ENCODE measurements at regions not wholly inside any gene's neighbourhood (a gene's known extent, or its start where the extent isn't known, plus 50 kb on each side); places are given as distances from the start of the nearest gene placed in this dataset.
A peak's percentile ranks its signal among the peaks of the same experiment; 100 is the strongest.

GRCh38 chr5:104757915-104758314, 1195.3 kb upstream of the NUDT12 start:
- no peak overlapping the region for H3K4me3 ChIP-seq (ENCODE audit: low read length)
- H3K4me1 ChIP-seq (ENCODE audit: insufficient read depth, low read length), result peaks cover 9% of the 10 kb centered on the region; the same call in 1 of the 2 replicates
- H3K27me3 ChIP-seq (ENCODE audit: insufficient read depth, low read length), result no peaks in the 10 kb centered on the region
- H3K9ac ChIP-seq (ENCODE audit: low read depth, low read length), result no peak overlapping the region
- H3K9me3 ChIP-seq (ENCODE audit: insufficient read depth, low read depth, low read length), result no peaks in the 10 kb centered on the region
- no peak overlapping the region for H3K27ac ChIP-seq (ENCODE audit: low read length)
- H3K36me3 ChIP-seq (ENCODE audit: insufficient read depth, low read depth, low read length), result no peaks in the 10 kb centered on the region

- Histone ChIP-seq H3K4me3 (ENCODE audit: low read length) (no peak overlapping the region), H3K9me3 (ENCODE audit: insufficient read depth, low read depth, low read length) (no peaks in the 10 kb centered on the region), H3K27ac (ENCODE audit: low read length) (no peak overlapping the region), H3K27me3 (ENCODE audit: insufficient read depth, low read length) (no peaks in the 10 kb centered on the region), H3K9ac (ENCODE audit: low read depth, low read length) (no peak overlapping the region), H3K4me1 (ENCODE audit: insufficient read depth, low read length) (peaks cover 9% of the 10 kb centered on the region; the same call in 1 of the 2 replicates), H3K36me3 (ENCODE audit: insufficient read depth, low read depth, low read length) (no peaks in the 10 kb centered on the region)
These were observed 1193.2 kb upstream of the NUDT12 start for GRCh38 chr5:104755806-104756205.

- Histone ChIP-seq H3K27ac (ENCODE audit: low read length) (no peak overlapping the region), H3K4me1 (ENCODE audit: insufficient read depth, low read length) (peaks cover 9% of the 10 kb centered on the region; the same call in 1 of the 2 replicates), H3K9me3 (ENCODE audit: insufficient read depth, low read depth, low read length) (no peaks in the 10 kb centered on the region), H3K36me3 (ENCODE audit: insufficient read depth, low read depth, low read length) (no peaks in the 10 kb centered on the region), H3K27me3 (ENCODE audit: insufficient read depth, low read length) (no peaks in the 10 kb centered on the region), H3K9ac (ENCODE audit: low read depth, low read length) (no peak overlapping the region), H3K4me3 (ENCODE audit: low read length) (peak overlapping the region; percentile 44; the same call in 1 of the 2 replicates)
These were observed 1191.9 kb upstream of the NUDT12 start for GRCh38 chr5:104754311-104754995.

GRCh38 chr5:104751969-104752368, 1189.4 kb upstream of the NUDT12 start:
- H3K9ac ChIP-seq (ENCODE audit: low read depth, low read length), result no peak overlapping the region
- no peak overlapping the region for H3K4me3 ChIP-seq (ENCODE audit: low read length)
- H3K9me3 ChIP-seq (ENCODE audit: insufficient read depth, low read depth, low read length), result peaks cover under 1% of the 10 kb centered on the region; the same call in 1 of the 2 replicates
- H3K27ac ChIP-seq (ENCODE audit: low read length), result no peak overlapping the region
- H3K36me3 ChIP-seq (ENCODE audit: insufficient read depth, low read depth, low read length), result no peaks in the 10 kb centered on the region
- H3K4me1 ChIP-seq (ENCODE audit: insufficient read depth, low read length), result peaks cover 7% of the 10 kb centered on the region; the same call in 1 of the 2 replicates
- no peaks in the 10 kb centered on the region for H3K27me3 ChIP-seq (ENCODE audit: insufficient read depth, low read length)

GRCh38 chr5:104739905-104740304, 1177.3 kb upstream of the NUDT12 start:
- Histone ChIP-seq H3K9me3 (ENCODE audit: insufficient read depth, low read depth, low read length) (peaks cover 5% of the 10 kb centered on the region), H3K4me1 (ENCODE audit: insufficient read depth, low read length) (no peaks in the 10 kb centered on the region), H3K27ac (ENCODE audit: low read length) (no peak overlapping the region), H3K9ac (ENCODE audit: low read depth, low read length) (no peak overlapping the region), H3K4me3 (ENCODE audit: low read length) (no peak overlapping the region), H3K36me3 (ENCODE audit: insufficient read depth, low read depth, low read length) (no peaks in the 10 kb centered on the region), H3K27me3 (ENCODE audit: insufficient read depth, low read length) (no peaks in the 10 kb centered on the region)

GRCh38 chr5:104739503-104739902, 1176.9 kb upstream of the NUDT12 start:
- no peak overlapping the region for H3K9ac ChIP-seq (ENCODE audit: low read depth, low read length)
- no peaks in the 10 kb centered on the region for H3K36me3 ChIP-seq (ENCODE audit: insufficient read depth, low read depth, low read length)
- H3K4me1 ChIP-seq (ENCODE audit: insufficient read depth, low read length), result no peaks in the 10 kb centered on the region
- peaks cover 4% of the 10 kb centered on the region for H3K9me3 ChIP-seq (ENCODE audit: insufficient read depth, low read depth, low read length)
- no peak overlapping the region for H3K4me3 ChIP-seq (ENCODE audit: low read length)
- H3K27me3 ChIP-seq (ENCODE audit: insufficient read depth, low read length), result no peaks in the 10 kb centered on the region
- no peak overlapping the region for H3K27ac ChIP-seq (ENCODE audit: low read length)

- Histone ChIP-seq H3K4me3 (ENCODE audit: low read length) (no peak overlapping the region), H3K36me3 (ENCODE audit: insufficient read depth, low read depth, low read length) (no peaks in the 10 kb centered on the region), H3K9me3 (ENCODE audit: insufficient read depth, low read depth, low read length) (no peaks in the 10 kb centered on the region), H3K4me1 (ENCODE audit: insufficient read depth, low read length) (no peaks in the 10 kb centered on the region), H3K27ac (ENCODE audit: low read length) (no peak overlapping the region), H3K9ac (ENCODE audit: low read depth, low read length) (no peak overlapping the region), H3K27me3 (ENCODE audit: insufficient read depth, low read length) (no peaks in the 10 kb centered on the region)
These were observed 1173.5 kb upstream of the NUDT12 start for GRCh38 chr5:104736073-104736472.

- no peaks in the 10 kb centered on the region for H3K4me1 ChIP-seq (ENCODE audit: insufficient read depth, low read length)
- no peaks in the 10 kb centered on the region for H3K27me3 ChIP-seq (ENCODE audit: insufficient read depth, low read length)
- H3K36me3 ChIP-seq (ENCODE audit: insufficient read depth, low read depth, low read length), result no peaks in the 10 kb centered on the region
- no peak overlapping the region for H3K4me3 ChIP-seq (ENCODE audit: low read length)
- H3K27ac ChIP-seq (ENCODE audit: low read length), result no peak overlapping the region
- H3K9ac ChIP-seq (ENCODE audit: low read depth, low read length), result no peak overlapping the region
- H3K9me3 ChIP-seq (ENCODE audit: insufficient read depth, low read depth, low read length), result no peaks in the 10 kb centered on the region
These were observed 1171.5 kb upstream of the NUDT12 start for GRCh38 chr5:104734046-104734445.

- no peak overlapping the region for H3K9ac ChIP-seq (ENCODE audit: low read depth, low read length)
- no peak overlapping the region for H3K27ac ChIP-seq (ENCODE audit: low read length)
These were observed 1170.6 kb upstream of the NUDT12 start for GRCh38 chr5:104733063-104733669.

GRCh38 chr5:104731331-104731730, 1168.7 kb upstream of the NUDT12 start:
- H3K9me3 ChIP-seq (ENCODE audit: insufficient read depth, low read depth, low read length), result no peaks in the 10 kb centered on the region
- H3K36me3 ChIP-seq (ENCODE audit: insufficient read depth, low read depth, low read length), result no peaks in the 10 kb centered on the region
- H3K4me1 ChIP-seq (ENCODE audit: insufficient read depth, low read length), result no peaks in the 10 kb centered on the region
- H3K4me3 ChIP-seq (ENCODE audit: low read length), result no peak overlapping the region
- H3K27ac ChIP-seq (ENCODE audit: low read length), result no peak overlapping the region
- no peak overlapping the region for H3K9ac ChIP-seq (ENCODE audit: low read depth, low read length)
- H3K27me3 ChIP-seq (ENCODE audit: insufficient read depth, low read length), result no peaks in the 10 kb centered on the region

More at GRCh38 chr5:104733063-104733669, 1170.6 kb upstream of the NUDT12 start:
- no peaks in the 10 kb centered on the region for H3K4me1 ChIP-seq (ENCODE audit: insufficient read depth, low read length)
- no peaks in the 10 kb centered on the region for H3K9me3 ChIP-seq (ENCODE audit: insufficient read depth, low read depth, low read length)
- H3K36me3 ChIP-seq (ENCODE audit: insufficient read depth, low read depth, low read length), result no peaks in the 10 kb centered on the region
- no peaks in the 10 kb centered on the region for H3K27me3 ChIP-seq (ENCODE audit: insufficient read depth, low read length)
- no peak overlapping the region for H3K4me3 ChIP-seq (ENCODE audit: low read length)

- Histone ChIP-seq H3K36me3 (ENCODE audit: insufficient read depth, low read depth, low read length) (no peaks in the 10 kb centered on the region), H3K9me3 (ENCODE audit: insufficient read depth, low read depth, low read length) (no peaks in the 10 kb centered on the region), H3K4me3 (ENCODE audit: low read length) (no peak overlapping the region), H3K9ac (ENCODE audit: low read depth, low read length) (no peak overlapping the region), H3K27ac (ENCODE audit: low read length) (no peak overlapping the region), H3K27me3 (ENCODE audit: insufficient read depth, low read length) (no peaks in the 10 kb centered on the region), H3K4me1 (ENCODE audit: insufficient read depth, low read length) (no peaks in the 10 kb centered on the region)
These were observed 1145.4 kb upstream of the NUDT12 start for GRCh38 chr5:104708027-104708426.

GRCh38 chr5:104706600-104706999, 1144.0 kb upstream of the NUDT12 start:
- Histone ChIP-seq H3K9ac (ENCODE audit: low read depth, low read length) (no peak overlapping the region), H3K9me3 (ENCODE audit: insufficient read depth, low read depth, low read length) (no peaks in the 10 kb centered on the region), H3K36me3 (ENCODE audit: insufficient read depth, low read depth, low read length) (no peaks in the 10 kb centered on the region), H3K4me1 (ENCODE audit: insufficient read depth, low read length) (no peaks in the 10 kb centered on the region), H3K27me3 (ENCODE audit: insufficient read depth, low read length) (no peaks in the 10 kb centered on the region), H3K4me3 (ENCODE audit: low read length) (no peak overlapping the region), H3K27ac (ENCODE audit: low read length) (no peak overlapping the region)

Data from iPS-20b (cell line).